ENCODE measurements at regions not wholly inside any gene's neighbourhood (a gene's known extent, or its start where the extent isn't known, plus 50 kb on each side); places are given as distances from the start of the nearest gene placed in this dataset.

- no peaks in the 10 kb centered on the region for H3K36me3 ChIP-seq (ENCODE audit: control insufficient read depth in 2 of 2, insufficient read depth in 2 of 2, low read length in 1 of 2)
- no peaks in the 10 kb centered on the region for H3K79me2 ChIP-seq (ENCODE audit: control insufficient read depth, insufficient read depth, low read length)
- in situ Hi-C loops (cut with MboI) (no loop called here), intact Hi-C loops (cut with micrococcal nuclease; ENCODE audit: unreplicated experiment) (no loop called here)
- H3K27me3 ChIP-seq (replicated peaks in 1 of 2; ENCODE audit: control insufficient read depth in 2 of 2, insufficient read depth in 2 of 2, low read length in 1 of 2), result no peaks in the 10 kb centered on the region
- ATAC-seq, result no peak
- H4K20me1 ChIP-seq (ENCODE audit: control insufficient read depth, insufficient read depth), result no peaks in the 10 kb centered on the region
- TF ChIP-seq ZNF24 (IDR thresholded peaks at IDR 0.05) (no peak), SREBF1 (IDR thresholded peaks at IDR 0.05; ENCODE audit: low read length) (no peak), BHLHE40 (IDR thresholded peaks at IDR 0.05; ENCODE audit: borderline replicate concordance in 1 of 2, low read depth in 2 of 2, low read length in 1 of 2) (no peak), ZNF384 (IDR thresholded peaks at IDR 0.05; ENCODE audit: borderline replicate concordance, low read depth, low read length) (no peak), CBX5 (IDR thresholded peaks at IDR 0.05; ENCODE audit: low read depth) (no peak), RELB (IDR thresholded peaks at IDR 0.05; ENCODE audit: low read depth) (no peak), ATF2 (IDR thresholded peaks at IDR 0.05; ENCODE audit: low read length) (no peak), HSF1 (IDR thresholded peaks at IDR 0.05; ENCODE audit: low read depth, low read length) (no peak), PAX5 (IDR thresholded peaks at IDR 0.05; ENCODE audit: borderline replicate concordance, low read depth, low read length) (no peak), DPF2 (IDR thresholded peaks at IDR 0.05) (no peak), USF2 (IDR thresholded peaks at IDR 0.05; ENCODE audit: borderline replicate concordance, low read depth, low read length) (no peak), PBX3 (IDR thresholded peaks at IDR 0.05; ENCODE audit: insufficient replicate concordance, low read depth, low read length) (no peak), PML (IDR thresholded peaks at IDR 0.05; ENCODE audit: low read length) (no peak), POU2F2 (IDR thresholded peaks at IDR 0.05; ENCODE audit: borderline replicate concordance, low read depth, low read length) (no peak)
- FAIRE-seq, result no peak
- no peak overlapping the region for H2AFZ ChIP-seq (ENCODE audit: control insufficient read depth, low read depth, low read length)
- DNase-seq (ENCODE audit: low read depth, low spot score), result no peak
- no peak overlapping the region for H3K4me2 ChIP-seq (ENCODE audit: control insufficient read depth, insufficient read depth)
- H3K9ac ChIP-seq (ENCODE audit: control insufficient read depth, insufficient read depth, low read length), result no peak overlapping the region
- ChIA-PET RAD21 (ENCODE audit: unreplicated experiment) (no interaction called here), SMC1A (ENCODE audit: uncharacterized antibody, unreplicated experiment) (interaction anchor here (0.5 to 0.8 kb wide), 3 partner anchors 12 to 95 kb away, joined by 3 to 4 read pairs (median 3); no protein-coding TSS in a partner anchor), POLR2A (no interaction called here), CTCF (no interaction called here)
- H3K4me1 ChIP-seq (ENCODE audit: control insufficient read depth, insufficient read depth, low read length), result no peaks in the 10 kb centered on the region
- no peak overlapping the region for H3K27ac ChIP-seq (ENCODE audit: control insufficient read depth, insufficient read depth)
- BruUV-seq (replicated peaks), result no TSS peak
- H3K9me3 ChIP-seq (replicated peaks; ENCODE audit: control insufficient read depth, insufficient read depth, low read length), result no peaks in the 10 kb centered on the region
- WGBS (ENCODE audit: insufficient coverage, insufficient replicate concordance, low lambda C conversion rate, missing lambda C conversion rate), result 15% methylated on average over 3 of the region's 3 CpGs
- H3K4me3 ChIP-seq, result no peak overlapping the region
These were observed 138.0 kb upstream of the ALCAM start for GRCh38 chr3:105228696-105229095.
